Small intestine (tissue), 7 donors: ENCODE measurements at regions not wholly inside any gene's neighbourhood (a gene's known extent, or its start where the extent isn't known, plus 50 kb on each side); places are given as distances from the start of the nearest gene placed in this dataset.
"Not testable (repeated sequence)": the region's sequence is repeated elsewhere in the genome, so short reads cannot be mapped to it uniquely, and the experiment has no call there.

ENCODE experiments used
- DNase-seq, 2 donors: peaks; one replicate each; pipeline versions ENCODE4 v3.0.0 to v3.0.0-alpha.2; 2013
- FAIRE-seq: peaks from 2 replicates; lab custom pipeline; 2012; peaks lifted over from hg19 to GRCh38; lab: Jason Lieb, UNC
- H3K27ac ChIP-seq, 3 donors: one replicate each; pipeline ENCODE4 v1.5.1; 2013; ENCODE audit warnings: low read length in 2 of 3, mild to moderate bottlenecking in 2 of 3, control low read depth in 1 of 3, inconsistent platforms in 1 of 3, low read depth in 1 of 3, moderate library complexity in 1 of 3
- H3K27me3 ChIP-seq, 3 donors: one replicate each; pipeline ENCODE4 v1.6.1; 2013; ENCODE audit warnings: low read length in 3 of 3, inconsistent platforms in 1 of 3; ENCODE audit not compliant: control insufficient read depth in 3 of 3, insufficient read depth in 3 of 3
- H3K36me3 ChIP-seq, 3 donors: one replicate each; pipeline ENCODE4 v1.6.1; 2013; ENCODE audit warnings: low read length in 3 of 3, inconsistent platforms in 1 of 3, low read depth in 1 of 3, mild to moderate bottlenecking in 1 of 3, moderate library complexity in 1 of 3; ENCODE audit not compliant: control insufficient read depth in 3 of 3, insufficient read depth in 2 of 3
- H3K4me1 ChIP-seq, 3 donors: one replicate each; pipeline ENCODE4 v1.6.1; 2013; ENCODE audit warnings: low read length in 2 of 3, inconsistent platforms in 1 of 3, low read depth in 1 of 3, mild to moderate bottlenecking in 1 of 3, moderate library complexity in 1 of 3; ENCODE audit not compliant: control insufficient read depth in 3 of 3, insufficient read depth in 2 of 3
- H3K4me3 ChIP-seq, 3 donors: one replicate each; pipeline ENCODE4 v1.5.1; 2013; ENCODE audit warnings: low read length in 3 of 3, control low read depth in 1 of 3, inconsistent platforms in 1 of 3, low read depth in 1 of 3, mild to moderate bottlenecking in 1 of 3, moderate library complexity in 1 of 3
- H3K9me3 ChIP-seq, 2 donors: one replicate each; pipeline ENCODE4 v1.6.1; 2013; ENCODE audit warnings: low read depth in 1 of 2, low read length in 1 of 2; ENCODE audit not compliant: control insufficient read depth in 2 of 2, insufficient read depth in 1 of 2
- WGBS, 3 donors: extraction: QIAGEN DNeasy Blood & Tissue Kit; methylation state at CpG; one replicate each; pipeline ENCODE4 v1.1.7; 2013; 5-methylcytosine and 5-hydroxymethylcytosine counted together
- donor health status: healthy with polysubstance abuse.
- donor health status: control.
- donor health status: control.
- donor health status: Bipolar disorder and iron deficiency.
- donor health status: healthy.

DNA sequence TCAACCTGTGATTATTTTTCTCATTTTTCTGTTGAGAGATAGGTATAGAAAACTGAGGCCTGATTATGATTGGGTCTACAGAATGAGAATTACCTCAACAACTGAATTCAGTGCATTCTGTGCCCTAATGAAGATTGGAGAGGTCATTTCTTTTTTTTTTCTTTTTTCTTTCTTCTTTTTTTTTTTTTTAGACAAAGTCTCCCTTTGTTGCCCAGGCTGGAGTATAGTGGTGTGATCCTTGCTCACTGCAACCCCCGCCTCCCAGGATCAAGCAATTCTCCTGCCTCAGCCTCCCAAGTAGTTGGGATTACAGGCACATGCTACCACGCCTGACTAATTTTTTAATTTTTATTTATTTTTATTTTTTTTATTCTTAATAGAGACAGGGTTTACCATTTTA, 95.0 kb upstream of the ARMC3 start:
- H3K4me1 ChIP-seq = peaks cover 2 to 22% (median 4%) of the 10 kb centered on the region in 3 donors
- H3K4me3 ChIP-seq = no peak overlapping the region
- DNase-seq (no peak), FAIRE-seq (no peak)
- H3K27me3 ChIP-seq = no peaks in the 10 kb centered on the region
- no peaks in the 10 kb centered on the region for H3K9me3 ChIP-seq
- 97 to 100% (median 98%) methylated on average over 2 of the region's 2 CpGs for WGBS, 3 donors
- no peaks in the 10 kb centered on the region for H3K36me3 ChIP-seq
- H3K27ac ChIP-seq = no peak overlapping the region

DNA sequence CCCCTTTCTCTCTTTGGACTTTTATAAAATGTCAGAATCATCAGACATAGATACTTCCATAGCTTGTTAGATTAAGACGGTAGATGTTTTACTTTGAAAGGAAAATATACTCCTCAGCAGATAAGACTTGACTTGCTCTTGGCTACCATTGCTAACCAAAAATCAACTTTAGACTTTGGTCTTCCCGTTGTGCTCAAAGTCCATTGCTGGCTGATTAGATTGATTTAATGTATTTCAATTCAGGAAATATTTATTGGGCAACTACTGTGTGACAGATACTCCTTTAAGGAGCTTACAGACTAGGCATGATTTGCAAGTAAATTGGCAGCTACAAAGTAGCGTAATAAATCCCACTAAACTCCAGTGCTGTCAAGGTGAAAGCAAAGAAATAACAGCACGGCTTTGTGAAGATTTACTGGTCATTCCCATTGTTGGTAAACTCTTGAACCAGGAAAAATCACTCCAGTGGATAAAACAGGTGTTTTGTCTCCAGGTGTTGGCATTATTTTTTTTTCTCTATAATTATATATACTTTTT, 95.7 kb upstream of the ARMC3 start:
- no peak overlapping the region for H3K4me3 ChIP-seq
- H3K36me3 ChIP-seq = no peaks in the 10 kb centered on the region
- WGBS, 3 donors = 14 to 67% (median 31%) methylated on average over 4 of the region's 4 CpGs
- H3K9me3 ChIP-seq = no peaks in the 10 kb centered on the region
- peaks cover 2 to 22% (median 4%) of the 10 kb centered on the region in 3 donors for H3K4me1 ChIP-seq
- FAIRE-seq (peak; percentile 5), DNase-seq (peak; percentile 36 to 86)
- H3K27me3 ChIP-seq = no peaks in the 10 kb centered on the region
- H3K27ac ChIP-seq = no peak overlapping the region

DNA sequence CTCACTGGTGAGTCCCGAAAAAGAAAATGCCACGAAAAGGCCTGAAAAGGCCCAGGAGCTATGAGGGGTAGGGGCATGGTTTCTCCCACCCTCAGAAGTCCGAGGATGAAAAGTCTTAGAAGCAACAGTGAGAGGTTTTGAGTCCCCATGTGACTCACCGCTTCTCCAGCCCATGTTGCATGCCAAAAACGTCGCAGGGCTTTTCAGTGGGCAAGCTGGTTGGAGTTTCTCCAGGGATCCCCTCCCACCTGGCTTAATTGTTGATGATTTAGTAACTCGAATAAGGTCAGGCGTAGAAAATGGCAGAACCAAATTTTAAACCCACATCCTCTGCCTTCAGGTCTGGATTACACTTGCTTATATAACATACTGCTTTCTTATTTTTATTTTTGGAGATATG, 96.3 kb upstream of the ARMC3 start:
- Histone ChIP-seq H3K4me3 (no peak overlapping the region), H3K27ac (no peak overlapping the region), H3K27me3 (no peaks in the 10 kb centered on the region), H3K9me3 (no peaks in the 10 kb centered on the region), H3K36me3 (no peaks in the 10 kb centered on the region), H3K4me1 (peaks cover 2 to 22% (median 4%) of the 10 kb centered on the region in 3 donors)
- FAIRE-seq = no peak
- WGBS, 3 donors = 84 to 90% (median 86%) methylated on average over 8 of the region's 8 CpGs
- no peak for DNase-seq

DNA sequence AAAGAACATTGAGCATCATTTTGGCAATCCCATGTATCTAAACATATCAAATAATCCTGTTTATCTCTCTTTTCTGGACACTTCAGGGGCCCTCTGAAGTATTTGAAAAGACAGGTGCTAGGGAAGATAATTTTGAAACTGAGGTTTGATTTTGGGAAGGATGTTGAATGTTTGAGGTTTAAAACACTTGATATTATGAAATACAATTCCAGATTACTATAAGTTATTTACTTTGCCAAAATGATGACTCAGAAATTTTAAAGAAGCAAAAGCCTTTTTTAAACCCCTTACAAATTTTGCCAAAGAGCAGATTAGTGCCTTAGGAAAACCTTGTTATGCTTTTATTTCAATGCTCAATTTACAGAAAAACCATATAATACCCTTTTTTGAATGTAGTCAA, 99.1 kb upstream of the ARMC3 start:
- DNase-seq, H3K27me3 ChIP-seq, H3K4me3 ChIP-seq, H3K36me3 ChIP-seq, H3K27ac ChIP-seq, H3K9me3 ChIP-seq, FAIRE-seq: not testable (repeated sequence)
- H3K4me1 ChIP-seq = peaks cover 2 to 13% (median 3%) of the 10 kb centered on the region in 3 donors

DNA sequence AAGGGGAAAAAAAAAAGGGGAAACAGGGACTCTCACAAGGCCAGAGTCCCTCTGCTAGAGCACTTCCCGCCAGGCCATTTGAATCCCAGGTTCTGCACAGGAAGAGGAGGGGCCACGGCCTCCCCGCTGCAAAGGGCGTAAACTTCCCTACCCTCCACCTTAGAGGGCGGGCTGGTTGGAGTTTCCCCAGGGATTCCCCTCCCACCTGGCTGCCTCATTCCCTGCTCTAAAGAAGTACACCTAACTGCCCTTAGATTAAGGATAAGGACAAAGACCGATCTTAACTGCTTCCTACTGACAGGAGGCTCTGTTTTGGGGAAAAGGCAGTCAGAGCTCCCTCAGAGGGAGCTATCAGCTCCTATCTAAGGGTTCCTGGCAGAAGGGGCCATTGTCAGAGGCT, 102.0 kb upstream of the ARMC3 start:
- FAIRE-seq = no peak

DNA sequence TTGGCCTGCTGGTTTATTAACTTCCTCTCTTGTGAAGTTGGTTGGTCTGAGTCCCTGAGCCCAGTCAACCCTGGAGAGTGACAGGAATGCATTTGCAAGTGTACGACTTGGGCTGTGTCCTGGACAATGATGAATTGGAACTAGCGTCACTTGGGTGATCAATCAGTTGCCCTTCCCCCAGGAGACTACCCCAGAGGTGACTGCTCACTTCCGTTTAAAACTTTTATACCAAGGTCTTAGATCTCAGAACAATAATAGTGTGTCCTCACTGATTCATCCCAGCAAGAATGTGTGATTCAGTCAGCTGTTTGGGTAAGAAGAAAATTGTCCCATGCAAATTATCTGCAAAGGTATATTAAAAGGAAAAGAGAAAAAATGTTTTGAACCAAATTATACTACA, 102.9 kb upstream of the ARMC3 start:
- H3K27me3 ChIP-seq = no peaks in the 10 kb centered on the region
- DNase-seq (no peak), FAIRE-seq (no peak)
- no peaks in the 10 kb centered on the region for H3K9me3 ChIP-seq
- WGBS, 3 donors = 80 to 87% (median 82%) methylated on average over 3 of the region's 3 CpGs
- H3K27ac ChIP-seq = no peak overlapping the region
- no peaks in the 10 kb centered on the region for H3K36me3 ChIP-seq
- H3K4me3 ChIP-seq = no peak overlapping the region
- peaks cover 0 to 2% (median 2%) of the 10 kb centered on the region in 3 donors for H3K4me1 ChIP-seq

More for the DNA sequence above, 102.0 kb upstream of the ARMC3 start:
- Histone ChIP-seq H3K27me3 (no peaks in the 10 kb centered on the region), H3K4me3 (no peak overlapping the region), H3K27ac (no peak overlapping the region), H3K4me1 (peaks cover 0 to 2% (median 2%) of the 10 kb centered on the region in 3 donors), H3K36me3 (no peaks in the 10 kb centered on the region), H3K9me3 (no peaks in the 10 kb centered on the region)
- 43 to 73% (median 45%) methylated on average over 6 of the region's 6 CpGs for WGBS, 3 donors
- peak; percentile 26 to 45 for DNase-seq

DNA sequence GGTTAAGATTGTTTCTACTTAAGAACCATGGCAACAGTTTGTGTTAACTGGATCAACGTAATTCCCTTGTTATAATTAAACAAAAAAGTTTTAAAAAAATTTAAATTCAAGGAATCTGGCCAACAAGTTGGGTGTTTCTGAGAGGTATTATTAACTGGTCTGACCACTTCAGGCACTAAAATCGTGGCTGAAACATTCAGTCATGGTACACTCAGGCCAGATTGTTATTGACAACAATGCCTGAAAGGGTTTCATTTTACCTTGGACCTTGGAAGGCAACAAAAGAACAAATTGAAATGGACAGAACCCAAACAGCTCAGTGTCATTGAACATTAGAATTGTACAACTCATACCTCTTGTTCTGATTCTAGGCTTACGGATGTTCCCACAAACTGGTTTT, 103.3 kb upstream of the ARMC3 start:
- DNase-seq (no peak), FAIRE-seq (no peak)
- H3K27me3 ChIP-seq = no peaks in the 10 kb centered on the region
- peaks cover 0 to 2% (median 2%) of the 10 kb centered on the region in 3 donors for H3K4me1 ChIP-seq
- H3K4me3 ChIP-seq = no peak overlapping the region
- H3K27ac ChIP-seq = no peak overlapping the region
- H3K9me3 ChIP-seq = no peaks in the 10 kb centered on the region
- 79 to 82% (median 80%) methylated on average over 3 of the region's 3 CpGs for WGBS, 3 donors
- no peaks in the 10 kb centered on the region for H3K36me3 ChIP-seq

DNA sequence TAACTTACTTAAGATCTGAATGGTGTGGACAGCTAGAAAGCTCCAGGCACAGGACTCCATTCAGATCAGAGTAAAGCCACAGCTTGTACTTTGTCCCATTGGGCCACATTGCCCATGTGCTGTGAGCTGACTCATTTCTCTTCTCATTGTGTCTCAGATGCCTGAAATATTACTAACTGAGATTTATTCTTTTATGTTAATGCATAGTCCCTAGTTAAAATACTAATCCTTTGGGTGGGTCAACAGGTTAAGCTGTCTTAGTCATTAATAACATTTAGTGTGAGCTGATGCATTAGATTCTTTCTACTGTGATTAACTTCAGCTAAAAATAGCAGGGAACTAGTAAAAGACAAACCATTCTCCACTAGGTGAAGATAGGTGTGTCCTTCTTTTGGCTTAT, 104.7 kb upstream of the ARMC3 start:
- H3K4me1 ChIP-seq = peaks cover 0 to 2% (median 2%) of the 10 kb centered on the region in 3 donors
- FAIRE-seq = peak; percentile 33
- H3K36me3 ChIP-seq = no peaks in the 10 kb centered on the region
- H3K27ac ChIP-seq = peak overlapping the region in 1 of 3 donors; percentile 44
- no peaks in the 10 kb centered on the region for H3K27me3 ChIP-seq
- no peak overlapping the region for H3K4me3 ChIP-seq
- peak; percentile 79 to 89 for DNase-seq
- H3K9me3 ChIP-seq = no peaks in the 10 kb centered on the region

DNA sequence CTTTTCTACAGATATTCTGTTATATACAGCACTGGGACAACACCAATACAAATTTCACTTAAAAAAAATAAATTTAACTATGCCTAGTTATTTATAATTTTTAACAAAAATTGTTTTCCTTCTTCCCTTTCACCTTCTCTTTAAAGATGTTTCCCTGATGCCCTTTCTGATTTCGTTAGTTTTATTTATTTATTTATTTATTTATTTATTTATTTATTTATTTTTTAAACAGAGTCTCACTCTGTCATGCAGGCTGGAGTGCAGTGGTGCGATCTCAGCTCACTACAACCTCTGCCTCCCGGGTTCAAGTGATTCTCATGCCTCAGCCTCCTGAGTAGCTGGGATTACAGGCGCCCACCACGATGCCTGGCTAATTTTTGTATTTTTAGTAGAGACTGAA, 105.9 kb upstream of the ARMC3 start:
- FAIRE-seq, H3K9me3 ChIP-seq, H3K4me1 ChIP-seq, DNase-seq, H3K4me3 ChIP-seq, H3K27me3 ChIP-seq, H3K27ac ChIP-seq, H3K36me3 ChIP-seq: not testable (repeated sequence)
- WGBS, 3 donors = 84 to 95% (median 89%) methylated on average over 5 of the region's 5 CpGs
